HCT116 (cell line): ENCODE measurements at regions not wholly inside any gene's neighbourhood (a gene's known extent, or its start where the extent isn't known, plus 50 kb on each side); places are given as distances from the start of the nearest gene placed in this dataset.

Experiments used
- ATAC-seq: fragments of 200-7000 bp; cut with Tn5 transposase; 2 replicates; pipeline ENCODE4 v1.9.1; 2020; ENCODE audit warnings: mild to moderate bottlenecking, moderate library complexity
- BruUV-seq: library from RNA; stranded (reverse); fragments of 400-500 nt; replicated peaks from 2 replicates; lab custom pipeline; 2021; lab: Mats Ljungman, UMichigan
- CTCF ChIA-PET: fragments of 300-600 bp; sonication (Branson Sonifier 250); formaldehyde crosslinking; loops from one replicate; lab custom pipeline; 2021; ENCODE audit warnings: antibody characterized with exemption; lab: Charles Lee
- POLR2A ChIA-PET: fragments of 300-600, 350-600 bp; sonication (Branson Sonifier 250); formaldehyde crosslinking; loops from one replicate; lab custom pipeline; 2021; ENCODE audit warnings: antibody characterized with exemption; lab: Charles Lee
- RAD21 ChIA-PET, 2 experiments: fragments of 300-600 bp; sonication (Branson Sonifier 250); formaldehyde crosslinking; loops; one replicate each; lab custom pipeline; 2023; ENCODE audit warnings: low total read pairs in 2 of 2; ENCODE audit not compliant: uncharacterized antibody in 2 of 2, unreplicated experiment in 2 of 2, low non-redundant PET in 1 of 2; lab: Charles Lee
- DNase-seq: peaks from one replicate; pipeline ENCODE4 v3.0.0-alpha.2; 2010; ENCODE audit warnings: low read depth, low spot score
- H2AFZ ChIP-seq: fragments of 200-600 bp; shearing (Covaris generic), sonication (generic); 2 replicates; pipeline ENCODE4 v1.6.1; 2017; ENCODE audit warnings: low read depth, mixed run types, mixed read lengths, antibody characterized with exemption, low read length; ENCODE audit not compliant: poor library complexity, severe bottlenecking
- H3K27ac ChIP-seq: 2 replicates; pipeline ENCODE4 v1.5.1; 2012; ENCODE audit warnings: low read depth, low read length
- H3K27me3 ChIP-seq: fragments of 200-600 bp; sonication (generic); 2 replicates; pipeline ENCODE4 v1.6.1; 2016; ENCODE audit warnings: mixed run types, low read length, mixed read lengths; ENCODE audit not compliant: insufficient read depth
- H3K36me3 ChIP-seq, 2 experiments: fragments of 200-500 bp in 1 of 2; fragments of 200-600 bp in 1 of 2; sonication (Bioruptor generic) in 1 of 2; sonication (generic) in 1 of 2; 2 replicates each; pipeline versions ENCODE4 v1.5.1 to v1.6.1; 2014 to 2016; ENCODE audit warnings: low read length in 2 of 2, inconsistent platforms in 1 of 2, mixed read lengths in 1 of 2, mixed run types in 1 of 2; ENCODE audit not compliant: insufficient read depth in 2 of 2, control insufficient read depth in 1 of 2
- H3K4me1 ChIP-seq, 2 experiments: fragments of 200-600 bp in 1 of 2; sonication (generic) in 1 of 2; 2 replicates each; pipeline versions ENCODE4 v1.5.1 to v1.6.1; 2012 to 2017; ENCODE audit warnings: low read length in 2 of 2, inconsistent platforms in 1 of 2, mild to moderate bottlenecking in 1 of 2, mixed read lengths in 1 of 2, mixed run types in 1 of 2, moderate library complexity in 1 of 2; ENCODE audit not compliant: insufficient read depth in 2 of 2, control insufficient read depth in 1 of 2
- H3K4me2 ChIP-seq: fragments of 200-600 bp; sonication (generic); 2 replicates; pipeline ENCODE4 v1.6.1; 2017; ENCODE audit warnings: mixed run types, low read length, mixed read lengths
- H3K4me3 ChIP-seq, 2 experiments: fragments of 200-600 bp in 1 of 2; sonication (generic) in 1 of 2; replicated peaks in 1 of 2; 2 replicates each; pipeline ENCODE4 v1.5.1; 2011 to 2016; ENCODE audit warnings: low read length in 2 of 2, control low read depth in 1 of 2, low read depth in 1 of 2, mild to moderate bottlenecking in 1 of 2, mixed read lengths in 1 of 2, mixed run types in 1 of 2
- H3K79me2 ChIP-seq: fragments of 200-600 bp; sonication (generic); 2 replicates; pipeline ENCODE4 v1.6.1; 2017; ENCODE audit warnings: mild to moderate bottlenecking, mixed run types, low read length, moderate library complexity, mixed read lengths; ENCODE audit not compliant: insufficient read depth
- H3K9ac ChIP-seq: fragments of 200-600 bp; sonication (generic); 2 replicates; pipeline ENCODE4 v1.6.1; 2016; ENCODE audit warnings: low read length, mixed read lengths
- H3K9me2 ChIP-seq: fragments of 200-600 bp; sonication (generic), shearing (Covaris generic); 2 replicates; pipeline ENCODE4 v1.6.1; 2017; ENCODE audit warnings: mixed run types, mild to moderate bottlenecking, moderate library complexity; ENCODE audit not compliant: insufficient read depth
- H3K9me3 ChIP-seq, 2 experiments: fragments of 200-500 bp in 1 of 2; fragments of 200-600 bp in 1 of 2; sonication (Bioruptor generic) in 1 of 2; sonication (generic) in 1 of 2; 2 replicates each; pipeline ENCODE4 v1.6.1; 2014 to 2017; ENCODE audit warnings: low read length in 2 of 2, mixed read lengths in 2 of 2, inconsistent platforms in 1 of 2, low read depth in 1 of 2, mild to moderate bottlenecking in 1 of 2, mixed run types in 1 of 2, moderate library complexity in 1 of 2; ENCODE audit not compliant: control insufficient read depth in 1 of 2, insufficient read depth in 1 of 2
- H4K20me1 ChIP-seq: fragments of 200-600 bp; sonication (generic), shearing (Covaris generic); 2 replicates; pipeline ENCODE4 v1.6.1; 2017; ENCODE audit warnings: mixed run types, mild to moderate bottlenecking, moderate library complexity; ENCODE audit not compliant: insufficient read depth
- CBX3 ChIP-seq: IDR thresholded peaks from 2 replicates; pipeline ENCODE4 v1.6.1; 2012; ENCODE audit warnings: low read depth
- CEBPB ChIP-seq: IDR thresholded peaks from 2 replicates; pipeline ENCODE4 v1.6.1; 2012; ENCODE audit warnings: low read depth
- CTCF ChIP-seq, 3 experiments: fragments of 200-600 bp in 1 of 3; sonication (generic) in 1 of 3; IDR thresholded peaks in 2 of 3; conservative IDR thresholded peaks in 1 of 3; 2 replicates each; pipeline ENCODE4 v1.5.1; 2012 to 2017; ENCODE audit warnings: low read depth in 2 of 3, low read length in 2 of 3, antibody characterized with exemption in 1 of 3, borderline replicate concordance in 1 of 3, control low read depth in 1 of 3, mild to moderate bottlenecking in 1 of 3, mixed read lengths in 1 of 3, mixed run types in 1 of 3, moderate library complexity in 1 of 3; ENCODE audit not compliant: insufficient read depth in 1 of 3
- ELF1 ChIP-seq: IDR thresholded peaks from 2 replicates; pipeline ENCODE4 v1.6.1; 2012; ENCODE audit warnings: low read depth, borderline replicate concordance
- EZH2 ChIP-seq: fragments of 200-600 bp; sonication (generic); IDR thresholded peaks from 2 replicates; pipeline ENCODE4 v1.6.1; 2017; ENCODE audit warnings: antibody characterized with exemption, mixed run types
- EZH2phosphoT487 ChIP-seq: fragments of 200-600 bp; IDR thresholded peaks from 2 replicates; pipeline ENCODE4 v1.6.1; 2018; ENCODE audit warnings: antibody characterized with exemption, borderline replicate concordance
- JUND ChIP-seq: IDR thresholded peaks from 2 replicates; pipeline ENCODE4 v1.6.1; 2012
- POLR2A ChIP-seq: IDR thresholded peaks from 2 replicates; pipeline ENCODE4 v1.7.0; 2011; ENCODE audit warnings: borderline replicate concordance; ENCODE audit not compliant: insufficient read depth, insufficient read length; ENCODE audit errors: extremely low read depth
- POLR2AphosphoS5 ChIP-seq: IDR thresholded peaks from 2 replicates; pipeline ENCODE4 v1.6.1; 2011; ENCODE audit warnings: mild to moderate bottlenecking, low read depth, low read length, moderate library complexity
- RAD21 ChIP-seq: IDR thresholded peaks from 2 replicates; pipeline ENCODE4 v1.6.1; 2012; ENCODE audit warnings: low read depth, mild to moderate bottlenecking
- REST ChIP-seq: IDR thresholded peaks from 2 replicates; pipeline ENCODE4 v1.6.1; 2012; ENCODE audit warnings: low read depth
- SP1 ChIP-seq: IDR thresholded peaks from 2 replicates; pipeline ENCODE4 v1.6.1; 2012; ENCODE audit warnings: low read depth
- SRF ChIP-seq: IDR thresholded peaks from 2 replicates; pipeline ENCODE4 v1.6.1; 2012; ENCODE audit warnings: low read depth
- ZNF274 ChIP-seq: fragments of 200-500 bp; sonication (Bioruptor generic); IDR thresholded peaks from 2 replicates; pipeline ENCODE4 v1.6.1; 2014; ENCODE audit warnings: mild to moderate bottlenecking, low read depth, low read length, inconsistent platforms
- intact Hi-C: fragments of 100-400 bp; cut with micrococcal nuclease; formaldehyde crosslinking; loops from 2 replicates; pipeline ENCODE4 v1.10.0; 2022

- H3K27ac ChIP-seq, result no peak overlapping the region
- H3K4me3 ChIP-seq, result no peak overlapping the region
- no peaks in the 10 kb centered on the region for H3K27me3 ChIP-seq
- H3K9me3 ChIP-seq, result no peaks in the 10 kb centered on the region
- no peak overlapping the region for H2AFZ ChIP-seq
- H3K36me3 ChIP-seq, result no peaks in the 10 kb centered on the region
- no peaks in the 10 kb centered on the region for H3K4me1 ChIP-seq
- RAD21 ChIA-PET, result no interaction called here
- no peak overlapping the region for H3K4me2 ChIP-seq
- no peak overlapping the region for H3K9ac ChIP-seq
- CTCF ChIA-PET, result no interaction called here
- H3K79me2 ChIP-seq, result no peaks in the 10 kb centered on the region
- no peaks in the 10 kb centered on the region for H3K9me2 ChIP-seq
- no peak for ATAC-seq
- H4K20me1 ChIP-seq, result no peaks in the 10 kb centered on the region
- intact Hi-C loops, result no loop called here
- no peak for DNase-seq
- POLR2A ChIA-PET, result no interaction called here
- BruUV-seq, result no TSS peak
- TF ChIP-seq EZH2 (no peak), SP1 (no peak), POLR2AphosphoS5 (no peak), CBX3 (no peak), ZNF274 (no peak), REST (no peak), RAD21 (no peak), SRF (no peak), POLR2A (no peak), CTCF (IDR thresholded peaks at IDR 0.05 in 2 of 3, conservative IDR thresholded peaks at IDR 0.05 in 1 of 3; ENCODE audit: borderline replicate concordance in 1 of 3, insufficient read depth in 1 of 3, low read depth in 2 of 3, low read length in 2 of 3) (no peak), EZH2phosphoT487 (no peak), JUND (no peak), ELF1 (no peak), CEBPB (no peak)
Measured at GRCh38 chrY:7722566-7722965, 811.0 kb upstream of the AMELY start.
